Stimulated activated CD4-positive, alpha-beta T cell treated with anti-CD3 and anti-CD28 coated beads, Interleukin-4, amount 100 ng/mL, for 24 hours (primary cell): ENCODE measurements at regions not wholly inside any gene's neighbourhood (a gene's known extent, or its start where the extent isn't known, plus 50 kb on each side); places are given as distances from the start of the nearest gene placed in this dataset.
"Not testable (repeated sequence)": the region's sequence is repeated elsewhere in the genome, so short reads cannot be mapped to it uniquely, and the experiment has no call there.

ENCODE experiments used
- DNase-seq: peaks from one replicate; pipeline ENCODE4 v3.0.0-alpha.2; 2020

GRCh38 chr12:107511292-107511691, 174.3 kb upstream of the PWP1 start:
- DNase-seq = no peak

GRCh38 chr12:107512391-107512790, 173.2 kb upstream of the PWP1 start:
- DNase-seq = no peak

GRCh38 chr12:107513184-107513583, 172.4 kb upstream of the PWP1 start:
- DNase-seq = no peak

GRCh38 chr12:107513636-107514400, 171.8 kb upstream of the PWP1 start:
- DNase-seq = no peak

- DNase-seq = no peak
These were observed 170.6 kb upstream of the PWP1 start for GRCh38 chr12:107514887-107515445.

- DNase-seq = peak; percentile 8
These were observed 170.1 kb upstream of the PWP1 start for GRCh38 chr12:107515446-107515958.

- not testable (repeated sequence) for DNase-seq
These were observed 167.8 kb upstream of the PWP1 start for GRCh38 chr12:107517816-107518215.

GRCh38 chr12:107518868-107519267, 166.7 kb upstream of the PWP1 start:
- DNase-seq = no peak

GRCh38 chr12:107519906-107520859, 165.4 kb upstream of the PWP1 start:
- no peak for DNase-seq

- no peak for DNase-seq
These were observed 163.7 kb upstream of the PWP1 start for GRCh38 chr12:107521826-107522355.

- DNase-seq = no peak
These were observed 162.7 kb upstream of the PWP1 start for GRCh38 chr12:107522692-107523477.

- DNase-seq = no peak
These were observed 161.6 kb upstream of the PWP1 start for GRCh38 chr12:107523775-107524535.

- DNase-seq = no peak
These were observed 160.4 kb upstream of the PWP1 start for GRCh38 chr12:107525063-107525718.

GRCh38 chr12:107525719-107526554, 159.7 kb upstream of the PWP1 start:
- no peak for DNase-seq

GRCh38 chr12:107526555-107527180, 158.9 kb upstream of the PWP1 start:
- DNase-seq = no peak

- DNase-seq = no peak
These were observed 156.8 kb upstream of the PWP1 start for GRCh38 chr12:107528731-107529365.

GRCh38 chr12:107529991-107530390, 155.6 kb upstream of the PWP1 start:
- DNase-seq = no peak

- DNase-seq = no peak
These were observed 154.9 kb upstream of the PWP1 start for GRCh38 chr12:107530701-107531100.

GRCh38 chr12:107533218-107533617, 152.4 kb upstream of the PWP1 start:
- no peak for DNase-seq
